ENCODE measurements at regions not wholly inside any gene's neighbourhood (a gene's known extent, or its start where the extent isn't known, plus 50 kb on each side); places are given as distances from the start of the nearest gene placed in this dataset.

DNA sequence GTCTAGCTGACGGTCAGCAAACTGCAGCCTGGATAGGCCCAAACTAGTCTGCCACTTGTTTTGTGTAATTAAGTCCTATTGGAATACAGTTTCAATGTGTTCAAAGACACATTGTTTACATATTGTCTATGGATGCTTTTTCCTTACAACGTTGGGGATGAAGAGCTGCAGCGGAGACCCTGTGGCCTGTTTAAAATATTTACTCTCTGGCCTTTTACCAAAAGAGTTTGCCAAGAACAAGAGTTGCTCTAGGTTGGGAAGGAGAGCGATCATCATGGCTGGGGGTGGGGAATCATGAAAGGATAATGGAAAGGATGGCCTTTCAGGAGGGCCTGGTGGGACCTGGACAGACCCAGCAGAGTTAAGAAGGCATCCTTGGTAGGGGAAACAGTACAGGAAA, 274.9 kb upstream of the ZFHX3 start:
- Histone ChIP-seq H3K36me3 (ENCODE audit: insufficient read depth, low read length) (no peaks in the 10 kb centered on the region), H3K27ac (ENCODE audit: low read depth, low read length, poor library complexity, severe bottlenecking) (no peak overlapping the region), H3K4me3 (ENCODE audit: low read depth, low read length, poor library complexity, severe bottlenecking) (no peak overlapping the region), H3K9me2 (ENCODE audit: low read depth, low read length) (no peaks in the 10 kb centered on the region), H3K9me3 (ENCODE audit: low read length) (no peaks in the 10 kb centered on the region), H3K9ac (ENCODE audit: low read length) (no peak overlapping the region), H3F3A (ENCODE audit: insufficient read depth, low read length) (no peaks in the 10 kb centered on the region), H3K4me1 (ENCODE audit: insufficient read depth, low read length, severe bottlenecking) (no peaks in the 10 kb centered on the region), H3K4me2 (ENCODE audit: low read length) (no peak overlapping the region), H3K27me3 (ENCODE audit: insufficient read depth, low read length) (peaks cover 5% of the 10 kb centered on the region; the same call in 1 of the 2 replicates), H2AFZ (ENCODE audit: low read length) (no peak overlapping the region), H3K79me2 (ENCODE audit: insufficient read depth, low read length) (no peaks in the 10 kb centered on the region), H4K20me1 (ENCODE audit: insufficient read depth, low read length) (no peaks in the 10 kb centered on the region)
- no peak for TF ChIP-seq EZH2 (IDR thresholded peaks at IDR 0.05; ENCODE audit: borderline replicate concordance, low read length)
- TF ChIP-seq, protein P1, sequence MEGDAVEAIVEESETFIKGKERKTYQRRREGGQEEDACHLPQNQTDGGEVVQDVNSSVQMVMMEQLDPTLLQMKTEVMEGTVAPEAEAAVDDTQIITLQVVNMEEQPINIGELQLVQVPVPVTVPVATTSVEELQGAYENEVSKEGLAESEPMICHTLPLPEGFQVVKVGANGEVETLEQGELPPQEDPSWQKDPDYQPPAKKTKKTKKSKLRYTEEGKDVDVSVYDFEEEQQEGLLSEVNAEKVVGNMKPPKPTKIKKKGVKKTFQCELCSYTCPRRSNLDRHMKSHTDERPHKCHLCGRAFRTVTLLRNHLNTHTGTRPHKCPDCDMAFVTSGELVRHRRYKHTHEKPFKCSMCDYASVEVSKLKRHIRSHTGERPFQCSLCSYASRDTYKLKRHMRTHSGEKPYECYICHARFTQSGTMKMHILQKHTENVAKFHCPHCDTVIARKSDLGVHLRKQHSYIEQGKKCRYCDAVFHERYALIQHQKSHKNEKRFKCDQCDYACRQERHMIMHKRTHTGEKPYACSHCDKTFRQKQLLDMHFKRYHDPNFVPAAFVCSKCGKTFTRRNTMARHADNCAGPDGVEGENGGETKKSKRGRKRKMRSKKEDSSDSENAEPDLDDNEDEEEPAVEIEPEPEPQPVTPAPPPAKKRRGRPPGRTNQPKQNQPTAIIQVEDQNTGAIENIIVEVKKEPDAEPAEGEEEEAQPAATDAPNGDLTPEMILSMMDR (IDR thresholded peaks at IDR 0.05; ENCODE audit: low read length) = no peak

DNA sequence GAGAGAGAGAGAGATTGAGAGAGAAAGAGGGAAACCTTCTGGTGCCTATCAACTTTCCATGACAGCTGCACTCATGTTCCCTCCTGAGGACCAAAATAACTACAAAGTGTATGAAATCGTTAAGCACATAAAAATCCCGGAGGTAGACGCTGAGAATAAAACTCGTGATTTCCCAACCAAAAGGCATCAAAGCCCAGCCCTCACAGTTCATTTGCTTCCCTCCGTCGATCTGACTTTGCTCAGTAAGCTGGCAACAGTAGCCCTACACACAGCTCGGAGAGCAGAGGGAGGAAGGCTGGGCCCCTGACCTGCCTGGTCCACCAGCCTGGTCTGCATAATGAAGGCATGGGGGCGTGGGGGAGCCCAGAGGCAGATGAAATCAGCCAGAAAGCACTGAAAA, 273.9 kb upstream of the ZFHX3 start:
- Histone ChIP-seq H3K36me3 (ENCODE audit: insufficient read depth, low read length) (no peaks in the 10 kb centered on the region), H3K9ac (ENCODE audit: low read length) (no peak overlapping the region), H3K27me3 (ENCODE audit: insufficient read depth, low read length) (peaks cover 5% of the 10 kb centered on the region; the same call in 1 of the 2 replicates), H3K4me1 (ENCODE audit: insufficient read depth, low read length, severe bottlenecking) (no peaks in the 10 kb centered on the region), H3K27ac (ENCODE audit: low read depth, low read length, poor library complexity, severe bottlenecking) (no peak overlapping the region), H3K4me2 (ENCODE audit: low read length) (no peak overlapping the region), H4K20me1 (ENCODE audit: insufficient read depth, low read length) (no peaks in the 10 kb centered on the region), H3K9me3 (ENCODE audit: low read length) (no peaks in the 10 kb centered on the region), H3K9me2 (ENCODE audit: low read depth, low read length) (no peaks in the 10 kb centered on the region), H3K79me2 (ENCODE audit: insufficient read depth, low read length) (no peaks in the 10 kb centered on the region), H2AFZ (ENCODE audit: low read length) (no peak overlapping the region), H3F3A (ENCODE audit: insufficient read depth, low read length) (no peaks in the 10 kb centered on the region), H3K4me3 (ENCODE audit: low read depth, low read length, poor library complexity, severe bottlenecking) (no peak overlapping the region)
- TF ChIP-seq, protein P1 (IDR thresholded peaks at IDR 0.05; ENCODE audit: low read length) = no peak

DNA sequence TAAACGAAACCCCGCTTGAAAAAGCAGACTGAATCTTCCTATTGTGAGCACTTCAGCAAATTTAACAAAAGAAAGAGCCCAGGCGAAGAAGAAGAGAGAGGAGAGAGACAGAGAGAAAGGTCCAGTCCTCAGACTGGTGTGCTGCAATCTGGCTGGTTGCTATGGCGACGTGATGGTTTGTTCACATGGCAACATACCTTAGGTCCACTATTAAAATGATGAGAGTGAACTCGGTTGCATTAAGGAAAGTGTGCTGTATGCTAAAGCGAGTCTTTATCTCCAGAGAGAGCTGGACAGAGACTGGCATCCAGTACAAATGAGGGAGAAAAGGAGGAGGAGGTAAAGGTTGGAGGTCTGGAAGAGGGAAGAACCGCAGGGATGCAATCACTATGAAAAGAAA, 271.8 kb upstream of the ZFHX3 start:
- no peaks in the 10 kb centered on the region for H3K9me2 ChIP-seq (ENCODE audit: low read depth, low read length)
- no peaks in the 10 kb centered on the region for H3K9me3 ChIP-seq (ENCODE audit: low read length)
- no peak overlapping the region for H3K4me3 ChIP-seq (ENCODE audit: low read depth, low read length, poor library complexity, severe bottlenecking)

More for the DNA sequence above, 271.8 kb upstream of the ZFHX3 start:
- H3K27ac ChIP-seq (ENCODE audit: low read depth, low read length, poor library complexity, severe bottlenecking) = no peak overlapping the region
- H3K36me3 ChIP-seq (ENCODE audit: insufficient read depth, low read length) = no peaks in the 10 kb centered on the region
- peaks cover 5% of the 10 kb centered on the region; the same call in 1 of the 2 replicates for H3K27me3 ChIP-seq (ENCODE audit: insufficient read depth, low read length)
- H2AFZ ChIP-seq (ENCODE audit: low read length) = no peak overlapping the region
- TF ChIP-seq, protein P1 (IDR thresholded peaks at IDR 0.05; ENCODE audit: low read length) = no peak
- TF ChIP-seq EZH2 (IDR thresholded peaks at IDR 0.05; ENCODE audit: borderline replicate concordance, low read length) = no peak
- H4K20me1 ChIP-seq (ENCODE audit: insufficient read depth, low read length) = no peaks in the 10 kb centered on the region
- H3K4me1 ChIP-seq (ENCODE audit: insufficient read depth, low read length, severe bottlenecking) = no peaks in the 10 kb centered on the region
- H3K4me2 ChIP-seq (ENCODE audit: low read length) = no peak overlapping the region
- no peaks in the 10 kb centered on the region for H3F3A ChIP-seq (ENCODE audit: insufficient read depth, low read length)
- no peaks in the 10 kb centered on the region for H3K79me2 ChIP-seq (ENCODE audit: insufficient read depth, low read length)
- H3K9ac ChIP-seq (ENCODE audit: low read length) = no peak overlapping the region
